A172 (cell line): ENCODE measurements at regions not wholly inside any gene's neighbourhood (a gene's known extent, or its start where the extent isn't known, plus 50 kb on each side); places are given as distances from the start of the nearest gene placed in this dataset.
"Not testable (repeated sequence)": the region's sequence is repeated elsewhere in the genome, so short reads cannot be mapped to it uniquely, and the experiment has no call there.

Experiments used
- DNase-seq: peaks from one replicate; pipeline ENCODE4 v3.0.0-alpha.2; 2015; ENCODE audit warnings: low spot score

DNA sequence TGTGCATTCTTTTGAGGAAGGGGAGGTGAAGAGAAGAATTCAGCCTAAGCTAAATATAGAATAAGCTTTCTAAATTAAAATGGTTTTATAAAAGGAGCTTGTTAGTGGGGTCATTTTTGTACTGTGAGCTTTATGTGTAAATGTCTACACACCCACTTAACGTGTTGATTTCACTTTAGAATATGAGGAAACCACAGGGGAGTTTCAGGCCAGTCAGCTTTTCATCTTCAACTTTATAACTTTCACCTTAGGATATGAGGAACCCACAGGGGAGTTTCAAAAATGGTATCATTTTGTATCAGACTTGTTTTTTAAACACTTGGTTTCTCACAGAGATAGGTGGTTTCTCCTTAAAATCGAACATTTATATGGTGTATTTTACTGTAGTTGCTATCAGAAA lies 120.7 kb upstream of the NIPA1 start:
- DNase-seq: not testable (repeated sequence)

DNA sequence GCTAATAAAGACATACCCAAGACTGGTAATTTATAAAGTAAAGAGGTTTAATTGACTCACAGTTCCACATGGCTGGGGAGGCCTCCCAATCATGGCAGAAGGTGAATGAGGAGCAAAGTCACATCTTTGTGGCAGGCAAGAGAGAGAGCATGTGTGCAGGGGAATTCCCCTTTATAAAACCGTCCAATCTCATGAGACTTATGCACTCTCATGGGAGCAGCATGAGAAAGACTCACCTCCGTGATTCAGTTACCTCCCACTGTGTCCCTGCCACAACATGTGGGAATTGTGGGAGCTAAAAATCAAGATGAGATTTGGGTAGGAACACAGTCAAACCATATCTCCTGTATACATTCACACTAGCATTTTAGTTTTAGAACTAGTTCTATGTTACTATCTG lies 101.7 kb upstream of the NIPA1 start:
- DNase-seq: peak; percentile 68

DNA sequence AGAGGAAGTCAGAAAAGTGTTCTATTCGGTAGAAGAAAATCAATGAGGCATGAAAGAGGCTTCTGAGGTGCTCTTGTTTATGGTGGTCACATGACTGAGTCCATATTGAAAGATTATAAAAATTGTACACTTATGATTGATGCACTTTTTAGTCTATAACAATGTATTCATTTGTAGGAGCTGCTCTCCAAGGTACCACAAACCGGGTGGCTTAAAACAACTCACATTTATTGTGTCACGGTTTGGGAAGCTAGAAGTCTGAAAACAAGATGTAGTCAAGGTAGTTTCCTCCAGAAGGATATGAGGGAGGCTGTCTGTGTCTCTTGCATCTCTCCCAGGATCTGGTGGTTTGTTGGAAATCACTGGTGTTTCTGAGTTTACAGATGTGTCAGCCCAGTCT lies 86.6 kb upstream of the NIPA1 start:
- not testable (repeated sequence) for DNase-seq

DNA sequence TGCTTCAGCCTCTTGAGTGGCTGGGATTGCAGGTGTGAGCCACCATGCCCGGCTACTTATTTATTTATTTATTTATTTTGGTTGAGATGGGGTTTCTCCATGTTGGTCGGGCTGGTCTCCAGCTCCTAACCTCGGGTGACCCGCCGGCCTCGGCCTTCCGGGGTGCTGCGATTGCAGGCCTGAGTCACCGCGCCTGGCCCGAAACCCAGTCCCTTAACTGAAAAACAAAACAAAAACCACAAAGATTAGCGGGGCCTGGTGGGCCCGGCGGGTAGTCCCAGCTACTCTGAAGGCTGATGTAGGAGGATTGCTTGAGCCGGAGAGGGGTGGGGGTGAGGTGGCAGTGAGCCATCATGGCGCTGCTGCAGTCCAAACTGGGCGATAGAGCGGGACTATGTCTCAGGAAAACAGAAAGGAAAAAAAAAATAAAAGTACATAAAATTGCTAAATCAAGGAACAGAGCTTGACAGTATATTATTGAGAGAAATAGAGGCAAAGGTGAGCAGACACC lies 75.6 kb upstream of the NIPA1 start:
- peak; percentile 41 for DNase-seq

DNA sequence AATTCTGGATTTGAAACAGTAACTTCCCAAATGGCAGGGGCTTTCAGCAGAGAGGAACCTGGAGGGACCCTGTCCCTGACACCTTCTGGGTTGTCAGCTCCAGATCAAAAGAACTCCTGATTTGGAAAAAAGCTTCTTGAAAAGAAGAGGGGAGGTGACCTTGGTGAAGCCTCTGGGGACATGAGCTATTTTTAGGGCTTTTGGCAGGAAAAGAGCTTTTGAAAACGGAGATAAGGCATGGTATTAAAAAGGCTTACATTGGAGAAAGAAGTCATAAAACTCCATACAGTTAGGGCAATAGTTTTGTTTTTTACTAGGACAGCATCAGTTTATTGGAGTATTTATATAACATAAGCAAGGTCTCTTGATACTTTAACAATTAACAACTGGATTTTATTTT lies 72.5 kb upstream of the NIPA1 start:
- DNase-seq: not testable (repeated sequence)

DNA sequence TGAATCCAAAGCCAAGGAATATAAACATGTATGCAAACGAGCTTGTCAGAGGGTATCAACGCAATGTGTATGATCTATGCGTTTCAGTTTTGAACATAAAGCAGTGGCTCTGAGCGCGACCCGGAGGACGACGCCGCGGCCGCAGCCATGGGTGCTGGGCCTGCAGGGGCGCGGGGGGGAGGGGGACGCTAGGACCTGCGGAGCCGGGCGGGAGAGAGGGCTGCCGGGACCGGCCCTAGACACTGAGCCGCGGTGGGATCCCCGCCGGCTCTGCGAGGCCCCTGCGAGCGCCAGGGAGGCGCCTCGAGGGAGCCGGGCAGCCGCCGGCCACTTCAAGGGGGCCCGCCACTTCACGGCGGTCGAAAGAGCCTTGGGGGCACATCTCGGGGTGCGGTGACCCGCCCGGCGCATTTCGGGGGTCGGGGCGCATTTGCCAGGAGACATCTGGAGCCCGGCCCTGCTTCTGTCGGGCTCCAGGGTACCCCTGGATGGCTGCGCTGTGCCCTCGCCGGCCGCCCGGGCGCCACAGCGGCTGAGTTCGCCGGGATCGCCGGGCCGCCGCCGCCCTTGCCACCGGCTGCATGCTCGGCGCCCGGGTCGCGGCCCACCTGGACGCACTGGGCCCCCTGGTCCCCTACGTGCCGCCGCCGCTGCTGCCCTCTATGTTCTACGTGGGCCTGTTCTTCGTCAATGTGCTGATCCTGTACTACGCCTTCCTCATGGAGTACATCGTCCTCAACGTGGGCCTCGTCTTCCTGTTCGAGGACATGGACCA lies 71.9 kb upstream of the NIPA1 start:
- not testable (repeated sequence) for DNase-seq

DNA sequence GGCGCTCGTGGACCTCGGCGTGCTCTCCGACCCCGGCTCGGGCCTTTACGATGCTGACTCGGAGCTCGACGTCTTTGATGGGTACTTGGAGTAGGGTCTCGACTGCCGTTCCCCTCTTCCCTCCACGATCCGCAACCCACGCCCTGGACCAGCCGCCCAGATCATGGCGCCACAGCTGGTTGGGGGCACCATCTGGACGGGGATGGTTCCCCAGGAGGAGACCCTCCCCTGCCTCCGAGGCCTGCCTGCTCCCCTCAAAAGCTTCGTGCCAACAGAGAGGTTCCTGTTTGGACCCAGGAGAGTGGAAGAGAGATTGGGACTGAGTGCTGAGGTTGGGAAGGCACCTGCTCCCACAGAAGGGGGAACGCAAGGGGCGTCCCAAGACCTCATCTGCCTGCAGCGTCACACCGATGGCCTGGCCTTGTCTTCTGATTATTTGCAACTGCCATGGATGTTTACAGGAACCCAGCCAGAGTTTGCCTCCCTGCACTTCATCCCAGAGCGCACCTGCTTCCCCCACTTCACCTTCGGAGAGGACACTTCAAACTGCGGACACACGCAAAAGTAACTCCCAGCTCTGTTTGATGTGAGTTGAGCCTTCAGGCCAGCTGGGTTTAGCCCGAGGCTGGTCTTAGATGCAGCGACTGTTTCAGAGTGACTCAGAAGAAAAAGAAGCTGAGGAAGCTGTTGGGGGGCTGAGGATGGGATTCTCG lies 71.2 kb upstream of the NIPA1 start:
- not testable (repeated sequence) for DNase-seq

DNA sequence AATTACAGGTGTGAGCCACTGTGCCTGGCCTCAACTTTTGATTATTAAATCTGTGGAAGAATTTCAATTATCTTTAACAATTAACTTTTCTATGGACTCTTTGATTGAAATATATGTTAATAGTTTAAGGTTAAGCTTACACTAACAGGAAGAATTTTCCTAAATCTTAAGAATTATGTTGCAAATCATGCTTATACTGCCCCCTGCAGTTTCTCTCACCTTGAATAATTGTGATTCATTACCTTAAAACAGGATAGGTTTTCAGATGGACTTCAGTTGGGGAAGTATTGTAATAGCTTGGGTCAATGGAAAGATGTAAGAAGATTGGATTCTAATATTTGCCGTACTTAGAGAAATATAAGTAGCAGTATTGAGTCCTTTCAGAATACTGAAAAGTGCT lies 66.5 kb upstream of the NIPA1 start:
- DNase-seq: peak; percentile 2

DNA sequence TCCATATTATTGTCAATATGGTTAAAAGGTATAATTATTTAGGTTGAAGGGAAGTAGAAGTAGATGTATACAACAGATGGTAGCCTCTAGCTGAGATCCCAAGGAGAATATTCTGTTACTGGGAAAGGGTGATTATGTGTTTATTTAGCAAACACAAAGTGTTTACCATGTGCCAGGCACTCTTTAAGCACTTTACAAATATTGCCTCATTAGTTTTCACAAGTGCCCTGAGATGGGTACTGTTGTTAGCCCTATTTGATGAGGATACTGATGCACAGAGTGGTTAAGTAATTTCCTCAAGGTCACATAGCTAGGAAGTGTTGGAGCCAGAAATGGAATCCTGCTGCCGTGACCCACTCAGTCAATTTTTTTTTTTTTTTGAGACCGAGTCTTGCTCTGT lies 60.3 kb upstream of the NIPA1 start:
- not testable (repeated sequence) for DNase-seq

DNA sequence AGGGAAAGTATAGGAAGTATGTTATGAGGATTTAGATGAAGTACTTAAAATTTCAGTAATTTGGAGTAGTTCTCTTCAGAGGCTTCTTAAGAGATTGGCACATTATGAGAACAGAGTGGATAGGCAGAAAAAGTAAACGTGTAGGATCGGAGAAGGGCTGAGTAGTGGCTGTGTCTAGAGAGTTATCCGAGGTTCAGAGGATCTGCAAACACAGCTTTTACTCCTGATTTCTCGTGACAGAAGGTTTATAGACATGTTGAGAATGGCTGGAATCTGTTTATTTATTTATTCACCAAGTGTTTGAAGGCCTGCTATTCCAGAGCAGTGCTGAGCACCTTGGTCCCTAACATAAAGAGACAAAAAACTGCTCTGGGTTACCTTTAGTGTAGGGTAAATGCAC lies 51.4 kb upstream of the NIPA1 start:
- DNase-seq: not testable (repeated sequence)

DNA sequence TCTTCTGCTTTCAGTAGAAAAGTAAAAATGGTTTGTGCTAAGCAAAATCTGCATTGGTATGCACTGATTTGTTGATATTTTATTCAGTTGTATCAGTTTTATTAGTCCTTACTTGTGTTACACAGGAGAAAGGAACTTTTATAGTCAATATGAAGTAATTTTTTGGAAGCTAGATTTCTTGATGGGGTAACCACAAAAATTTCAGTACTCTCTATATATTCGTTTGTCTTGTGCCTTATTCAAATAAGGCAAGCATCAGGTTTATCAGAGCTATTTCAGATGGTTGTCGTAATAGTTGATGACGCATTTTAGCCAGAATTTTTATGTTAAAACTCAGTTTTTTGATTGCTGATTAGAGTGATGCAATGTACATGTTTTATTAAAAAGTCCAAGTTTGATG lies 50.7 kb upstream of the NIPA1 start:
- peak; percentile 19 for DNase-seq

DNA sequence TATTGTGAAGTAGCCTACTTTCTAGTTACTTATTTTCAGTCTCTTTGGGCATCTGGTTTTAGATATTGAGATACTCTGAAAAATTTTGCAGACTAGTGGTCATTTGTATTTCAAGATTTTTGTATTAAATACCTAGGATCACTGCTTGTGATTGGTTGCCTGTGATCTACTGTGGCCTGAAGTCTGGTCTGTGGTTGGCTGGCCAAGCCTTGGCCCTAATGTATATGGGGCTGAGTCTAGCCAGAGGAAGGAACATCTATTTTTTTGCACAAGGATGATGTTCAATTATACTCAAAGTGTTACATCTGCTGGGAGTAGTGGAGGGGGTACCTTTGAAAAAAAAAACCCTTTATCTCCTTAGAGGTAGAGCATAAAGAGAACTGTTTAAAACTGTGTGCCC lies 50.2 kb upstream of the NIPA1 start:
- peak; percentile 0 for DNase-seq
